ENCODE measurements at regions not wholly inside any gene's neighbourhood (a gene's known extent, or its start where the extent isn't known, plus 50 kb on each side); places are given as distances from the start of the nearest gene placed in this dataset.

- no peaks in the 10 kb centered on the region for H3K27me3 Mint-ChIP-seq (ENCODE audit: insufficient read depth, unreplicated experiment)
- TF ChIP-seq, protein P1, sequence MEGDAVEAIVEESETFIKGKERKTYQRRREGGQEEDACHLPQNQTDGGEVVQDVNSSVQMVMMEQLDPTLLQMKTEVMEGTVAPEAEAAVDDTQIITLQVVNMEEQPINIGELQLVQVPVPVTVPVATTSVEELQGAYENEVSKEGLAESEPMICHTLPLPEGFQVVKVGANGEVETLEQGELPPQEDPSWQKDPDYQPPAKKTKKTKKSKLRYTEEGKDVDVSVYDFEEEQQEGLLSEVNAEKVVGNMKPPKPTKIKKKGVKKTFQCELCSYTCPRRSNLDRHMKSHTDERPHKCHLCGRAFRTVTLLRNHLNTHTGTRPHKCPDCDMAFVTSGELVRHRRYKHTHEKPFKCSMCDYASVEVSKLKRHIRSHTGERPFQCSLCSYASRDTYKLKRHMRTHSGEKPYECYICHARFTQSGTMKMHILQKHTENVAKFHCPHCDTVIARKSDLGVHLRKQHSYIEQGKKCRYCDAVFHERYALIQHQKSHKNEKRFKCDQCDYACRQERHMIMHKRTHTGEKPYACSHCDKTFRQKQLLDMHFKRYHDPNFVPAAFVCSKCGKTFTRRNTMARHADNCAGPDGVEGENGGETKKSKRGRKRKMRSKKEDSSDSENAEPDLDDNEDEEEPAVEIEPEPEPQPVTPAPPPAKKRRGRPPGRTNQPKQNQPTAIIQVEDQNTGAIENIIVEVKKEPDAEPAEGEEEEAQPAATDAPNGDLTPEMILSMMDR (IDR thresholded peaks at IDR 0.05; ENCODE audit: unreplicated experiment), result no peak
- intact Hi-C loops (cut with micrococcal nuclease), result no loop called here
- H3K27ac Mint-ChIP-seq (ENCODE audit: low read depth, unreplicated experiment), result peak overlapping the region; percentile 69
- no peak for DNase-seq (ENCODE audit: unreplicated experiment)
- no peaks in the 10 kb centered on the region for H3K36me3 Mint-ChIP-seq (ENCODE audit: insufficient read depth, unreplicated experiment)
- no peaks in the 10 kb centered on the region for H3K9me3 Mint-ChIP-seq (ENCODE audit: unreplicated experiment)
- no peak overlapping the region for H3K4me3 Mint-ChIP-seq (ENCODE audit: unreplicated experiment)
- ChIA-PET CTCF (no interaction called here), POLR2A (interaction anchor here (0.6 kb wide), 1 partner anchor 147 kb away, joined by 3 read pairs; no protein-coding TSS in a partner anchor)
- H3K4me1 Mint-ChIP-seq (ENCODE audit: insufficient read depth, unreplicated experiment), result peaks cover 10% of the 10 kb centered on the region
- no TSS peak for BruUV-seq (replicated peaks)
Observed at GRCh38 chr6:23268348-23268747, 699.0 kb downstream of the HDGFL1 start.

DNA sequence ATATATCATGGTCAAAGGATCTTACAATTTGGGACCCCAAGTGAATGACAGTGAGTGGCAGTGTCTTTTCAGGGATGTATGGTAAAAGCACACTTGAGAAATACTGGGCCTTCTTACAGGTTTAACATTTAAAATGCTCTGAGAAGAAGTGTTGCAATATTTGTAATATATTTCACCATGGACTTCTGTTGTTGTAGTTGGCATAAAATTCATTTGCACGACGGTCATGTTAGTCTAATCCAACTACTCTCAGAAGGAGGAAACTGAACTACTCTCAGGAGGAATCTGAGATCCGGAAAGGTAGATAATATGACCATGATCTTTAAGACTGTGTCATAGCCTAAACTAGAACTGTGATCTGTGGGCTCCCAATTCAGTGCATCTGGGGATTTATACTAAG lies 700.1 kb downstream of the HDGFL1 start:
- ChIA-PET CTCF (no interaction called here), POLR2A (interaction anchor here (0.7 kb wide), 1 partner anchor 477 kb away, joined by 3 read pairs; no protein-coding TSS in a partner anchor)
- H3K27me3 Mint-ChIP-seq (ENCODE audit: insufficient read depth, unreplicated experiment), result no peaks in the 10 kb centered on the region
- intact Hi-C loops (cut with micrococcal nuclease), result no loop called here
- H3K27ac Mint-ChIP-seq (ENCODE audit: low read depth, unreplicated experiment), result peak overlapping the region; percentile 69
- no peaks in the 10 kb centered on the region for H3K36me3 Mint-ChIP-seq (ENCODE audit: insufficient read depth, unreplicated experiment)
- no peak overlapping the region for H3K4me3 Mint-ChIP-seq (ENCODE audit: unreplicated experiment)
- BruUV-seq (replicated peaks), result no TSS peak
- H3K9me3 Mint-ChIP-seq (ENCODE audit: unreplicated experiment), result no peaks in the 10 kb centered on the region
- peaks cover 10% of the 10 kb centered on the region for H3K4me1 Mint-ChIP-seq (ENCODE audit: insufficient read depth, unreplicated experiment)
- TF ChIP-seq, protein P1 (IDR thresholded peaks at IDR 0.05; ENCODE audit: unreplicated experiment), result no peak
- DNase-seq (ENCODE audit: unreplicated experiment), result peak; percentile 68

DNA sequence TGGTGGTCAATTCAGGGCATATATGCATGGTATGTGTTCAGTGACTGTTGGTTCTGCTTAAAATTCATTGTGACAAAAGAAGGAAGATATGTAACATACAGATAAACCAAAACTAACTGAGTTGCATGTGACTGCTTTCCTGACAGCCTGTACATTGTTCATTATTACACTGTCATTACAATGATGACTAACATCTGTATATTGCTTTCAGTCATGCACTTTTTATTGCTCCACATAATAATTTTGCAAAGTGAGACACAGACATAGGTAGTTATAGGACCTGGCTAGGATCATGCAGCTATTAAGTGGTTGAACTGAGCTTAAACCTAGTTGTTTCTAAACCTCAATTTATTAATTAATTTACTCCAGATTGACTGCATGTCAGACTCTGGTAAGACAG lies 703.2 kb downstream of the HDGFL1 start:
- BruUV-seq (replicated peaks), result no TSS peak
- ChIA-PET POLR2A (no interaction called here), CTCF (no interaction called here)
- H3K36me3 Mint-ChIP-seq (ENCODE audit: insufficient read depth, unreplicated experiment), result no peaks in the 10 kb centered on the region
- DNase-seq (ENCODE audit: unreplicated experiment), result no peak
- no peaks in the 10 kb centered on the region for H3K27me3 Mint-ChIP-seq (ENCODE audit: insufficient read depth, unreplicated experiment)
- no peak overlapping the region for H3K4me3 Mint-ChIP-seq (ENCODE audit: unreplicated experiment)
- peaks cover 10% of the 10 kb centered on the region for H3K4me1 Mint-ChIP-seq (ENCODE audit: insufficient read depth, unreplicated experiment)
- H3K9me3 Mint-ChIP-seq (ENCODE audit: unreplicated experiment), result no peaks in the 10 kb centered on the region
- H3K27ac Mint-ChIP-seq (ENCODE audit: low read depth, unreplicated experiment), result no peak overlapping the region
- TF ChIP-seq, protein P1 (IDR thresholded peaks at IDR 0.05; ENCODE audit: unreplicated experiment), result no peak
- intact Hi-C loops (cut with micrococcal nuclease), result no loop called here

- H3K27me3 Mint-ChIP-seq (ENCODE audit: insufficient read depth, unreplicated experiment), result no peaks in the 10 kb centered on the region
- TF ChIP-seq, protein P1 (IDR thresholded peaks at IDR 0.05; ENCODE audit: unreplicated experiment), result no peak
- no peak for DNase-seq (ENCODE audit: unreplicated experiment)
- intact Hi-C loops (cut with micrococcal nuclease), result no loop called here
- H3K4me1 Mint-ChIP-seq (ENCODE audit: insufficient read depth, unreplicated experiment), result no peaks in the 10 kb centered on the region
- H3K27ac Mint-ChIP-seq (ENCODE audit: low read depth, unreplicated experiment), result no peak overlapping the region
- H3K9me3 Mint-ChIP-seq (ENCODE audit: unreplicated experiment), result no peaks in the 10 kb centered on the region
- no peak overlapping the region for H3K4me3 Mint-ChIP-seq (ENCODE audit: unreplicated experiment)
- ChIA-PET POLR2A (interaction anchor here (0.6 to 0.7 kb wide), 2 partner anchors 105 to 168 kb away, joined by 3 to 6 read pairs; no protein-coding TSS in a partner anchor), CTCF (no interaction called here)
- no peaks in the 10 kb centered on the region for H3K36me3 Mint-ChIP-seq (ENCODE audit: insufficient read depth, unreplicated experiment)
- BruUV-seq (replicated peaks), result no TSS peak
Observed at GRCh38 chr6:23277521-23278179, 708.3 kb downstream of the HDGFL1 start.
